NCI-H226 (cell line): ENCODE measurements at regions not wholly inside any gene's neighbourhood (a gene's known extent, or its start where the extent isn't known, plus 50 kb on each side); places are given as distances from the start of the nearest gene placed in this dataset.

Source experiments
- DNase-seq: peaks from one replicate; pipeline ENCODE4 v3.0.0-alpha.2; 2015

DNA sequence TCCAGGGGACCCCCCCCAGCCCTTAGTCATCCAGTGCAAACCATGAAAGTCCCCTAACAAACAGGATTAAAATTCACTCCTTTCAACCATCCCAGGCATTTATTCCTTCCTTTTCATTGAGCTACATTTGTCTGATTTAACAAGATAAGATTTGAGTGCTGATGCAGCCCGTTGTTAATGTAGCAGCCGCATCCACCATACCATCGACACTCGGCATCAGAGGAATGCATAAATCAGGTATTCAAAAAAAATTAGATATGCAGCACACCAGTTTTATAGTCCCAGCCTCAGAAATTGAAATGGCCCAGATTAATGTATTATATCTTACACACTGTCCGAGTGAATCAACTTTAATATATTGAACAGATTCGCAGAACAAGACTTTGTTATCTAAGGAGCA, 676.5 kb upstream of the FANCL start:
- DNase-seq: no peak

DNA sequence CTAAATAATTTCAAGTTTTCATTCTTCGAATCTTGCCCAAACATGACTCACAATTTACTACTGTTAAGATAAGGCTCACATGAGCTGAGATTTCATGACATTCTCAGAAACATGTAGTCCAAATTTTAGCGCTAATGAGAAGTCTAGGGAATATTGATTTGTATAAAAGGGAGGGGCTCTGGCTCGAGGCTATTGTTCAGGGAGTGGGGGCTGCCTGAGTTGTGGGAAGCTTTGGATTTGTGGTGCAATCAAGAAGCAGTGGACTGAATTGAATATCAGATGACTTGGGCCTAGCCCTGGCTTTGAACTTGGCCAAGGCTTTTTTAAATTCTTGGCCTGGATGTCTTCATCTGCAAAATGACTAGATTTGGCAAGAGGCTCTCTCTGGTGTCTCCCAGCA, 674.9 kb upstream of the FANCL start:
- no peak for DNase-seq

DNA sequence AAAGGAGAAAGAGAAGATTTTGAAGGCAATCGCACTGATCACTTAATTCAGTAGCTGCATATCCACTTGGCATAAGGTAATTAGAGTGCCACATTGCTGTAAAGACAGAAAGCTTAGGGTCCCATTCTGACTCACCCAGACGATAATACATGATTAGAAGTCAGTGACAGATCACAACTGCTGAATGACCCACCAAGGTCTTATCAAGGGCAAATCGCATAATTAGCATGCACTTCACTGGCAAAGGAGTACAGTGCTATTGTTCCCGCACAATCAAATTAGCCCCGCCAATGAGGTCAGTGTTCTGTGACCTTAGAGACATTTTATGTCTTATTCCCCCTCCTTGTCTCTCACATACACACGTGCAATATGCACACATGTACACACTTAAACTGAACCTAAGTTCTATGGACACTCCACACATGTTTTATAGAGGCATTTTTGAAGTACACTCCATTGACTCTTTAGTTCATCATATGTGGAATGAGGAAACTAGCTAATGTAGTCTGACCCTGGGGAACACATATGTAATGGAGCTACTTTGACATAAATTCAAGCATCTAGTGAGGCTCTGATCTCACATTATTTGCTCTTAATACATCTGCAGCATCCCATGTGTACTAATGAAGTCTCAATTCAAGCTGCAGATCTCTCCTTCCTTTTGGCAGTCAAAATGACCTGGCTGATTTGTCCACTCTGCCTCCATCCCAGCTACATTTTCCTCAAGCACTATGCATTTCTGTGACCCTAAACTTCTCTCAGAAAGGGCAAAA, 673.8 kb upstream of the FANCL start:
- no peak for DNase-seq

DNA sequence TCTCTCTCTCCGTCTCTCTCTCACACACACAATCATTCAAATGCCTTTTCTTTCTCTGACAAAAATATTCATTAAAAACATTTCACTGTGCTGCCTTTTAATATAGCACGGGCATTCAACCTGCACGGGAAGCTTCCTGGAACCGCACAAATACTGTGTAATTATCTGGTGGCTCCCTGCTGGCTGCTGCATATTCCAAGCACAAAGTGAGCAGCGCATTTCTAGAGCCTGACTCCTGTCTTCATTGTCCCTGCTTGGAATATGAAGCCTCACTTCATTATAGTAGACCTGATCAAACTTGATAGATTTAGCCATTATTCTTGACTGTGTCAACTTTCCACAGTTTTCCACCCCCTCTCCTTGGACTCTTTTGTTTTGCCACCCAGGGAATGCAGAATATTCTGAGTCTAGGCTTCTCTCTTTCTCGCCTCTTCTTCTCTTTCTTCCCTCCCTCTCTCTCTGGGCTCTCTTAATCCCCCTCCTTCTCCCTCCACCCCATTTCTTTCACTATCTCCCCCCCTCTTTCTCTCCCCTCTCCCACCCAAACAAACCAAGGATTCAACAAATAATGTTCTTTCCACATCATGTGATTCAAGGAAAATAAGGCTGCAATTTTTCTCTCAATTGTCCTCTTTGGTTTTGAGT, 672.1 kb upstream of the FANCL start:
- no peak for DNase-seq

DNA sequence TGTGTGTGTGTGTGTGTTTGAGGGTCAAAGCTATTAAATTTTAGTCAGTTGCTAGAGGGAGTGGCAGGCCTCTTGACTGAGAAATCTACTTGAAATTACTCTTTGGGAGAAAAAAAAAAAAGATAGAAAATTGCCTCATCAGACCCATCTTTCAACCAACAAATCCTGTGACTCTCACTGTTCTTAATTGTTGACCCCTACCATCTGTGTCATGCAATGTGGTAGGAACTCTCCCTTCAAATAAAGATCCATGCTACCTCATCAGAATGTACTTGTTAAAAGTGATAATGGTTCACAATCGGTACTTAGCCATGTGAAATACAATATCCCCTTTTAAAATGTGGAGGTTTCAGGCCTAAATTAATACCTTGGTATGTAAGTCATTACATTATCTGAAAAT, 670.8 kb upstream of the FANCL start:
- no peak for DNase-seq

DNA sequence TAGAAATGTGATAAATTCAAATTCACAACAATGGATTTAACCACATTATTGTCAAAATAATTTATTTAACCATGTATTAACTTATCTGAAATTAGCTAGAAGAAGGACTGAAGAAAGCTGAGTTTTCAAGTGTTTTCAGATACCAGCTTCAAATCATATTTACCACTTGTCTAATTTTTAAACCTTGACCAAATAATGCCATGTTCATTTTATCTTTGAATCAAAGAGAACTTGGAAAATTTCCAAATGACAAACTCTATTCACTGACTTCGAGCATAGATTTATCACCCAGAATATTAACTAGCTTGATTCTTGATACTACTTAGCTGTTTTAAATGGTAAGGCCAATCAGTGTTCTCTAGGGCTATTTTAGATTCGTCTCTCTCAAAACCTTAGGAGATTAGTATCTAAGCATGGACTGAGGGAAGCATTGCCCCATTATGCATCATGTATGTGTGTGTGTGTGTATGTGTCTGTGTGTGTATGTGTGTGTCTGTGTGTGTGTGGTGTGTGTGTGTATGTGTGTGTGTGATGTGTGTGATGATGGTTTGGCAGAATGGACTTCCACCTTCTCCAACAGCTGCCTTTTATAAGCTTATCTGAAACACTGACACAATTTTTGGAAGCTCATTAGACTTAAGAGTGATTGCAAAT, 667.5 kb upstream of the FANCL start:
- no peak for DNase-seq

DNA sequence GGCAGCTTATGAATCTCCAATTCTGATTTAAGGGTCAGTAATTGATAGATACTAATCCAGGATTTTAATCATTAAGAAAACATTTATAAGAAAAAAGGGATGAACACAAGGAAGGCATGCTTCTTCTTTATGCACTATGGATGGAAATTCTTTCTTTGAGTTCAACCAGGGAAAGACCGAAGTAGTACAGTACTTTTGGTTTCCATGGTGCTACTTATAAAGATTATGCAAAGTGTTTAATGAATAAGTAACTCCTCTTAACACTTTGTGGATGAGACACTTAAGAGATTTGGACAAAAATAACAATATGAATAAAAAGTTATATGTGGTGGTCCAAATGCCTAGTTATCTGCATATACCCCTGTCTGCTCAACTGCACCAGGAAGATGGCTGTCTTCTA, 666.5 kb upstream of the FANCL start:
- DNase-seq: no peak

DNA sequence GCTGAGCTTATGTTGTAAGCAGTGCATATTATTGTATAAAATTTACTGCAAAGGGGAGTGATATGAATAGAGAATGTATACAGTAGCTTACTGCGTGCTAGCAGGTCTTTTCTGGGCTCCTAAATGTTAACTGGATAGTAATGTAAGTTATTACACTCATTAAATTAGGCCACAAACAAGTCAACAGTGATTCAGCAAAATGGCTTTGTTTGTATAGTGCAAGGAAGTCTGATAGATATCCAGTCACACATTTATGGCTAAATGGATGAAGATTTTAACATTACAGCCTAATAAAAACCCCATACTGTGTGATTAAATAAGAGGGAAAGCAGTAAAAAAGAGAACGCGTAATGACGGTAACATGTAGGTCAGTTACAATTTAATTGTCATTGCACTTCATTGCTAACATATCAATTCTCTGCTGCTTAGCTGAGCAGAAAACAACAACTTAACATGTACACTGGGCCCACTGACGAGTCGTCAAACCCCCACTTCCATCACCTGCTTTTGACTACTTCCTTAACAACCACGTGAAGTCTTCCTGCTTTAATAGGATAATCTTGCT, 665.0 kb upstream of the FANCL start:
- no peak for DNase-seq

DNA sequence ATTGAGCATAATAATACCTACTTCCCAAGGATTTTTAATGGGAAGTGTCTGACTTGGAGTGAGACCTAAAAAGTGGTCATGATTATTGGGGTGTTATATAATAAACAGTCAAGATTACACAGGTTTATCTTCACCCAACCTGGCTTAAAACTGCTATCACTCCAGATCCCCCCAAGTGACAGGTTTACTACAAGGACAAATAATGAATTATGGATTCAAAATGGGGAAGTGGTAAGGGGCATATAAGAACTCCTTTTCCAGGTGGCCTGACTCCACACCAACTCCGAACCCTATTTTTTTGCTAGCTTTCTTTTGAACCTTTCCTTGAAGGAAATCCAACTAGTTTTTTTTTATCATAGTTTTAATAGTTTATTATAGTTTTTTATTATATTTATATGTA, 663.0 kb upstream of the FANCL start:
- DNase-seq: no peak

DNA sequence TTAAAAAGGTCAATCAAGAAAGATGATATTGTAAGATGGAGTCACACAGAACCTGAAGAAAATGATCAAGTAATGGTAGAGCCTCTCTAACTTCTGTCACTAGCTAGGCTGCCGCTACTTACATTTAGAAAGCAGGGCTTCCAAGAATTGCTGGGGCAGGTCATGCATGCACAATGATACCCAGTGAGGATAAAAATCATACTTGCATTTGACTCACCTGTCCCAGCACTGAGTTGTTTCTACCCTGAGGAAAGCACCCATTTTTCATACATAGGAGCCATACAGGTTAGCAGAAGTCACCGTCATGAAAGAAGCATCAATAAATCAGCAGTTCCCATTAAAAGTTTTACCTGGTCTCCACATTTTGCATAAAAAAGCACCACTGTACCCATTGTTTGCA, 662.3 kb upstream of the FANCL start:
- DNase-seq: no peak

DNA sequence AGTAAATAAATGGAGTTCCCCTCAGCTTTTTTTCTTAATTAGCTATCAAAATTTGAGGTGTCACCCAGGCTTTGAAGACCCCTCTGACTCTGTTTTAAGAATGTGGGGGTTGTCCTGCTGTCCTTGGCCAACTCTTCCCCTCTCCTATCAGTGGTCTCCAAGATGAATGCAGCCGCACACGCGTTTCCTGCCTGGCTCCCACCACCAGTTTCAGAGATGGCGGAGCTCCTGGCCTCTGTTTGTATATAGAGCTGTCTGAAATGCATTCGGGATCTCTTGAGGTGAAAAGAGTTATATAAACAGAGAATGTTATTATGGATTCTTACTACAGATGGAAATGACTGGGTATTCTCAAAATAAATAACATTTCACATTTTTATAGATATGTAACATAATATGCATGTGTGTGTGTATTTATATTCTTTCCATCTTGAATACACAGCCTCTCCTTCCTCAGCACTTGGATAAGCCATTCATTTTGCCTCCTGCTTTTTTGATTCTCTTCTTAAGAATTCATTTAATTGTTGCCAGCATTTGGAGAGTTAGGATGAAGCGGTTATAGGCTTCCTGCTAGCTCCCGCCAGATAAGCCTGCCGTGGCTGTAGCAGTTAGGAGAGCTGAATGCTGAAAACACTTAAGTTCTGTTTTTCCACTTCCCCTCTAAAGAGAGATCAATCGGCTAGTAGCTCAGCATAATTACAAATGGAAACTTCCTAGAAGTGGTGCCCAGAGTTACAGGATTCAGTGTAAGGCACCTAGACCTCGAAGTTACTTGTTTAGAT, 659.3 kb upstream of the FANCL start:
- no peak for DNase-seq

DNA sequence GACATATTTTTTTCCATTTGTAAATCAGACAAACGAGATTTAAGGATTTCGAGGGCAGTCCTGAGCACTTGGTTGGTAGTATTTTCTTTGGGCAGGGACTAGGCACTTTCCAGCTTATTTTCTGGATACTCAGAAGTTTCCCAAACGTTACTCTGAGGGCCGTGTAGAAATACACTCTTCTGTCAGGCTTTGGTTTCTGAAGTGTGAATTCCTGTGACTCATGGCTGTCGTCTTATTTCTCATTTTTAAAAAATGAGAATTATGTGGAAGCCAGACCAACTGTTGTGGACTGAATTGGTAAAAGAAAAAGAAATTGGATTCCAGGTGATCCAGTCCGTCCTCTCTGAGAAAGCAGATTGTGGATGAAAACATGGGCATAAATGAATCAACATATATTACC, 658.6 kb upstream of the FANCL start:
- DNase-seq: no peak

DNA sequence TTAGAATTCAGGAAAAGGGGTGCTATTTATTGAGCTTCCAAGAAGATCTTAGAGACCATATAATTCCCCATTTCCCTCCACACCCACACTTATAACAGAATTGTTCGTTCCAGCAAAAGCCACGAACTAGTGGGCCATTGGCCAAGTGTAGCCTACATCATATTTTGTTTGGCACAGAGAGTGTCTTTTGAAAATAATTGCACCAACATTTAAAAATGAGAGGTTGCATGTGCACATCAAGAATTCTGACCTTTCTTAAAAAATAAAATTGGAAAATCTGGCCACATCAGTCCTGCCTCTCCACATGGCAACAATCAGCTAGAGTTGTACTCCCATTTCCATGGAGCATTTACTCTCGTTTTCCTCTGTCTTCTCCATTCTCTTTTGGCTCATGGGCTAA, 655.5 kb upstream of the FANCL start:
- DNase-seq: no peak

DNA sequence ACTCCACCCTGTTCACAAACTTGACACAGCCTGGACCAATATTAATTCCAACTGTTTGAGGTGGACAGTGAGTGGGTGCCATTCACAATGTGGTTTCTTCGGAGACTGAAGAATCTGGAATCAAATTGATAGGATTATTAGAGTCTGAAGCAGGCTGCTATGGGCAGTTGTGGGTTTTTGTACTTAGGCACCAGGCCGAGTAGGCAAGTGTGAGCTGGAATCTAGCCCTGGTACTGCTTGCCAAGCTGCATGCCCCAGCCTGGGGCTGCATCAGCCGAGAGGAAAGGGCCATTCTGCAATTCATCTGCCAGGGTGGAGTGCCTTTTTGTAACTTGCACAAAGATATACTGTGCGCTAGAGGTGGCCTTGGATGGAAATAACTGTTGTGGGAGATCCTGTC, 654.7 kb upstream of the FANCL start:
- no peak for DNase-seq

DNA sequence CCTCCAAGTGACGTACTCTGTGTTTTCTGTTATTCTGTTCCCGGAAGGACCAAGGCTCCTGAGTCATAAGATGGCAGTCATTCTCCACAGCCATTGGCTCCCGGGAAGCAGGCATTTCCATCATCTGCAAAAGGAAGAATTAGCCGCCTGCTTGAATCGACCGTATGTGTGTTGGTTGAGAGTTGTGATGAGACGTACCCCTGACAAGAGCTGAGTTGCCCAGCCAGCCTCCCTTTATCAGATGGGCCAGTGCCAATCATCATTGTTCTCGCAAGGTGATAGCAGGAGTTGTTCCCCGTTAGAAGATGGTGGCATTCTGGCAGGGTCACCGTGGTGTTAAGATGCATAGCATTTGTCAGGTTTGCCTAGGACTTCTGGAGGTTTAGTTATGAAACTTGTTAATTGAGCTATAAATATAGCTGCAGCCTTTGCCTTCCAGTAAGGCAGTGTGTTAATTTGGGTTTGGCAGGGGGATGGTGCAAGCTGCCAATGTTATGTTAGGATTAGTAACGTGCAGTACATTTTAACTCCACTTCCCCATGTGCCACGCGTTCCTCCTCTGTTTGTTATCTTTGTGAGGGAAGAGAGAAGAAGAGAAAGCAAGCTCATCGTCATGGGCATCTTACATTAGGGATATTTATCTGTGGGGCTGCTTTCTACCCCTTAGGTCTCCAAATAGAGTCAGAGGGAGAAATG, 652.7 kb upstream of the FANCL start:
- no peak for DNase-seq

DNA sequence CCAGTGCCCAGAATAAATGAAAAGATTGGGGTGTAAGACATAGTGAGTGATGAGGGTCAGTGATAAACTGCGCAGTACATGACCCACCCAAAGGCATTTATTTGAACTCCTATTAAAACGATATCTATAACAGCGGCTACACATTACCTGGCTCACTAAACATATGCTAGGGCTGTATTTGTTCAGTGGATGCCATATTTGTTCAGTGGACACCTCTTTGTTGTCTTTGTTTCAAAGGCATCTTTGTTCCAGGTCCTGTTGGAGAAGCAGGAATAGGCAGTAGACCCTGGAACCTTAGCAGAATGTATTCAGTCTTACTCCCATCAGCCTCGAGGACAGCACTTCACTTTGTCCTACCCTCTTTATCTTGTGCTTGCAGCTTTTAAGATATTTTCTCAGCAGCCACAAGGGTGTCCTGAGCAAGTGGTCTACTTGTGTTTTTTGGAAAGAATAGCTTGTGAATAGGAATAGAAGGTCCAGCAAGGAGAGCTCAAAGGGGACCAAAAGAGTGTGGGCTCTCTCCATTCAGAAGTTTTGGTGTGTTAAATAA, 650.8 kb upstream of the FANCL start:
- no peak for DNase-seq

DNA sequence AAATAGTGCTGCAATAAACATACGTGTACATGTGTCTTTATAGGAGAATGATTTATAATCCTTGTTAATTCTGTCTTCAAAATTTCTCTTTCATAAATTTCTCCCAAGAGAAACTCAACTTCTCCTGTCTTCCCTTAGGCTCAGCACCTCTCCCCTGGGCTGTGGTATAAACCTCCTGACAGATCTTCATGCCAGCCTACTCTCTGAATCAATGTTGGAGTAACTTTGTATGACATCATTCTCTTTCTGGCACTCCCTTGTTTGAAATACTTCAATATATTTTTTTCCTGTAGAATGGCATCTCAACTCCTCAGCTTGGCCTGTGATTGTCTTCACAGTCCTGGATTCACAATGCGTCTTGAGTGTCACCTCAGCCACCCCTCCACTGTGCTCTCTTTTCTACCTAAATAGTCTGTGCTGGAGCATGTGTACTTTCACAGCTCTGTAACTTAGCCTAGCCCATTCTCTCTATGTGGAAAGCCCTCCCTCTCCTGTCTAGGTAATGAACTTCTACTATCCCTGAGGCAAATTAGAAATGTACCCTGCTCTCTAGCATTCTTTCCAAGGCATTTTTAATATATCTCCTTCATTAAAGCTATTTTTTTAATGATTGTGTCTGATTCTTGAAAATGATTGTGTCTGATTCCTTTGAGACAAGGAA, 649.9 kb upstream of the FANCL start:
- DNase-seq: no peak

DNA sequence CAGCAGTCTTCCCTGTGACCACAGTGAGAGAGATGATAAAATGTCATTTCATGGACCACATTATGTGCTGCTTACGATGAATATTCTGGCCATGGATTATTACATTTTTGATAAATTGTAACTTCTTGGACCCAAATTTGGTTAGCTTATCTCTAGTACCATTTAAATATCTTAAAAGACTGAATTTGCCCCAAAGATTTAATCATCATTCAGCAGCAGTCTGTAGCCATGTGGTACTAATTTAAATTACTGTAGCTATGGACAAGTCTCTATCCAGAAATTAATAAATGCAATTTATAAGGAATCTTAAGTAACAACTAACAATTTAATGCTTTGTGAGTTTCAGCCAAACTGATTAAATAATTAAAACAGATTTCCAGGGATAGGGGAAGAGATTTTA, 644.9 kb upstream of the FANCL start:
- DNase-seq: no peak

DNA sequence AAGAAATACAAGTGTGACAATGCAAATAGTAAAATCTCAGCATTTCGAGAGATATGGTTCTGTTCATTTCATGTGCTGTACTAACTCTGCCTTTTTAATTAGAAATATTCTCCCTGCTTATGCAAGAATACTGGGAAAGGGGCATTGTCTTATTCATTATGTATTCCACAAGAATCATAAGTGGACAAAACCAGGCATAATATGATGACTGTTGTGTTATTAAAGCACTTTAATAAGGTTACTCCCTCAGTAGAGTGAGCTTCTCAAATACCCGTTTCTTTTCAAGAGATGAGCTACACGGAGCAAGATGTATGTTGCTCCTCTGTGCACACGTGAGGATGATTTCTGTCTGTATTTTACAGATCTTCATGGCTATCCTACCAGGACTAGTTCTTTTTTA, 638.7 kb upstream of the FANCL start:
- DNase-seq: no peak

DNA sequence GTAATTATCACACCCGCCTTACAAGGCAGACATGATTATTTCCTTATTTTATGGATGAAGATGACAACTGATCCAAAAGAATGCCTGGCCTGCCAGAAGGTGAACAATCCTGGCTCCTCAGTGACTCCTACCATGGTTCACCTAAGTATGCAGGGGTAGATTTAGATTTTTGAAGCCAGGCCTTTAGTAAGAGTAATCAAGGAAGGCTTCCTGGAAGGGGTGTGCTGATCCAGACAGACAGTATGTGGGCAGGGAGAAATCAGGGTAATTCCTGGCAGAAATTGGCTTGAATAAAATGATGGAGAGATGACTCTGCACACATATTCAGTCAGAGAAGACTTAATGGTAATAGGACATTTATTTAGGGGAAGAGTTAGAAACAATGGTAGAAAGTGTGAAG, 637.7 kb upstream of the FANCL start:
- no peak for DNase-seq

DNA sequence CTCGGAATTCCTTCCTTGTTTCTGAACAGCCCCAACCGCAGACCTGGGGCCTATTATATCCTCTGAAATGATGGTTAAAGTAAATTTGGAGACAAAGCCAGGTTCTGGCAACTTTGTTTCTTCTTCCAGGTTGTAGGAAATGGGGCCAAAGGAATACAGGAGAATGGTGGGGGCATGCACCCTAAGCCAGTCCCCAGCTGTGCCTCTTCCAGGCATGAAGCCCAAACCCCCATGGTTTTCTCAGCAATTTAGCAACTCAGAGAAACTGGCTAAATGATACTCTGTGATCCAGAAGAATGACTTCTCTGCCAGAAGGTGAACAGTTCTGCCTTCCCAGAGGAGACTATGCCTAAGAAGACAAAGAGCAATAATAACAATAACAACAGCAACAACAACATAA, 635.0 kb upstream of the FANCL start:
- DNase-seq: no peak

DNA sequence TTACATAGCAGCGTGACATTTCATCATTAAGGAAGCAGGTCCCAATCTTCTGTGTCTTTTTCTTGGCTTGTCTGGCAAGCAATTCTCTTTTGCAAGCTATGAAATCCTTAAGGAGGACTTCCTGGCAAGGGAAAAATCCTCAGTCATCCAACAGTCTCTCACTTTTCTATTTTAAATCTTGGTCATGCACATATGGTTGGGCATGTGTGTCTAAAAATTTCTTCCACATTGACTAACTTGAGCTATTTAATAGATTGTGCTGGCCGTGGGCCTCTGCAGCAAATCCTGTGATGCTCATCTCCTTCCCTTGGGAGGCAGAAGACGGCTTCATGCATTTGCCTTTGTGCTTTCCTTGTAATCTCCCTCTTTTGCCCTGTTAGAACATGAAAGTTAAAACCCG, 634.3 kb upstream of the FANCL start:
- DNase-seq: no peak
